ENCODE measurements at regions not wholly inside any gene's neighbourhood (a gene's known extent, or its start where the extent isn't known, plus 50 kb on each side); places are given as distances from the start of the nearest gene placed in this dataset.

- WGBS, 2 donors: 18 to 35% methylated on average over 3 of the region's 3 CpGs
- DNase-seq (peak in 1 of 4 donors; percentile 8), ATAC-seq (peak; percentile 50)
Measured at GRCh38 chrX:30414144-30414543, 105.0 kb upstream of the NR0B1 start.

GRCh38 chrX:30402366-30402765 is 93.2 kb upstream of the NR0B1 start:
- Histone ChIP-seq H3K36me3 (replicated peaks in 1 of 2; ENCODE audit: insufficient read depth in 1 of 2, low read depth in 2 of 2) (no peaks in the 10 kb centered on the region), H3K4me1 (no peaks in the 10 kb centered on the region), H3K4me3 (no peak overlapping the region), H3K9me3 (no peaks in the 10 kb centered on the region), H3K27ac (no peak overlapping the region), H3K27me3 (no peaks in the 10 kb centered on the region)
- DNase-seq: no peak
- no peak for ATAC-seq
- WGBS, 2 donors: 13 to 47% methylated on average over 1 of the region's 1 CpG
- TF ChIP-seq, protein P1, sequence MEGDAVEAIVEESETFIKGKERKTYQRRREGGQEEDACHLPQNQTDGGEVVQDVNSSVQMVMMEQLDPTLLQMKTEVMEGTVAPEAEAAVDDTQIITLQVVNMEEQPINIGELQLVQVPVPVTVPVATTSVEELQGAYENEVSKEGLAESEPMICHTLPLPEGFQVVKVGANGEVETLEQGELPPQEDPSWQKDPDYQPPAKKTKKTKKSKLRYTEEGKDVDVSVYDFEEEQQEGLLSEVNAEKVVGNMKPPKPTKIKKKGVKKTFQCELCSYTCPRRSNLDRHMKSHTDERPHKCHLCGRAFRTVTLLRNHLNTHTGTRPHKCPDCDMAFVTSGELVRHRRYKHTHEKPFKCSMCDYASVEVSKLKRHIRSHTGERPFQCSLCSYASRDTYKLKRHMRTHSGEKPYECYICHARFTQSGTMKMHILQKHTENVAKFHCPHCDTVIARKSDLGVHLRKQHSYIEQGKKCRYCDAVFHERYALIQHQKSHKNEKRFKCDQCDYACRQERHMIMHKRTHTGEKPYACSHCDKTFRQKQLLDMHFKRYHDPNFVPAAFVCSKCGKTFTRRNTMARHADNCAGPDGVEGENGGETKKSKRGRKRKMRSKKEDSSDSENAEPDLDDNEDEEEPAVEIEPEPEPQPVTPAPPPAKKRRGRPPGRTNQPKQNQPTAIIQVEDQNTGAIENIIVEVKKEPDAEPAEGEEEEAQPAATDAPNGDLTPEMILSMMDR (IDR thresholded peaks at IDR 0.05): no peak
- no peak for TF ChIP-seq POLR2A (IDR thresholded peaks at IDR 0.05)
- intact Hi-C loops (cut with DNase I): no loop called here

More at GRCh38 chrX:30414144-30414543, 105.0 kb upstream of the NR0B1 start:
- intact Hi-C loops (cut with DNase I): no loop called here
- Histone ChIP-seq H3K27ac (no peak overlapping the region), H3K4me3 (no peak overlapping the region), H3K4me1 (no peaks in the 10 kb centered on the region), H3K36me3 (replicated peaks in 1 of 2; ENCODE audit: insufficient read depth in 1 of 2, low read depth in 2 of 2) (no peaks in the 10 kb centered on the region), H3K9me3 (no peaks in the 10 kb centered on the region), H3K27me3 (no peaks in the 10 kb centered on the region)
- TF ChIP-seq, protein P1 (IDR thresholded peaks at IDR 0.05): no peak
- no peak for TF ChIP-seq POLR2A (IDR thresholded peaks at IDR 0.05)

- intact Hi-C loops (cut with DNase I): no loop called here
- Histone ChIP-seq H3K4me3 (no peak overlapping the region), H3K27ac (no peak overlapping the region), H3K36me3 (replicated peaks in 1 of 2; ENCODE audit: insufficient read depth in 1 of 2, low read depth in 2 of 2) (no peaks in the 10 kb centered on the region), H3K27me3 (no peaks in the 10 kb centered on the region), H3K4me1 (no peaks in the 10 kb centered on the region), H3K9me3 (no peaks in the 10 kb centered on the region)
- TF ChIP-seq, protein P1 (IDR thresholded peaks at IDR 0.05): no peak
- TF ChIP-seq POLR2A (IDR thresholded peaks at IDR 0.05): no peak
- DNase-seq: no peak
- no peak for ATAC-seq
- WGBS, 2 donors: 76 to 77% methylated on average over 3 of the region's 3 CpGs
Measured at GRCh38 chrX:30388325-30388724, 79.1 kb upstream of the NR0B1 start.

- Histone ChIP-seq H3K27ac (no peak overlapping the region), H3K36me3 (replicated peaks in 1 of 2; ENCODE audit: insufficient read depth in 1 of 2, low read depth in 2 of 2) (no peaks in the 10 kb centered on the region), H3K9me3 (no peaks in the 10 kb centered on the region), H3K4me1 (no peaks in the 10 kb centered on the region), H3K4me3 (no peak overlapping the region), H3K27me3 (no peaks in the 10 kb centered on the region)
- DNase-seq (no peak), ATAC-seq (no peak)
- intact Hi-C loops (cut with DNase I): no loop called here
- WGBS, 2 donors: 60 to 61% methylated on average over 3 of the region's 3 CpGs
- no peak for TF ChIP-seq POLR2A (IDR thresholded peaks at IDR 0.05)
- TF ChIP-seq, protein P1 (IDR thresholded peaks at IDR 0.05): no peak
Measured at GRCh38 chrX:30373951-30374350, 64.8 kb upstream of the NR0B1 start.

DNA sequence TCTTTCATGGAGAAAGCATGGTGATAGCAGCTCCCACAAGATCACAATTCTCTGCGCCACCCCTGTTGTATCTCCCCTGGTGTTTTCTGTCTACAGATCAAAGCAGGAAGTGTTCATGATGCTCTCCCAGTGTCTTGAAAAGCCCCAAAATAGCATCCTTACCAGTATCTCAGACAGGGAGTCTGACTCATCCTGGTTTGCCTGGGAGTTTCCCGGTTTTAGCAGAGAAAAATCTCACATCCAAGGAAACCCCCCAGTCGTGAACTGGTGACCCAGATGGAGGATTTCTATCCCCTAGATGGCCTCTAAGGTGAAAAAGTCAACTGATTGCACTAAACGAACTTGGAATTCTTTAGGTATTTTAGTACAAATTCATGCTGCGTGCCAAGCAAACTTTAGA is 64.3 kb upstream of the NR0B1 start:
- intact Hi-C loops (cut with DNase I): no loop called here
- ATAC-seq (no peak), DNase-seq (no peak)
- H3K36me3 ChIP-seq (replicated peaks in 1 of 2; ENCODE audit: insufficient read depth in 1 of 2, low read depth in 2 of 2): no peaks in the 10 kb centered on the region
- no peak overlapping the region for H3K4me3 ChIP-seq
- H3K27ac ChIP-seq: no peak overlapping the region
- WGBS, 2 donors: 54 to 57% methylated on average over 4 to 5 of the region's 5 CpGs
- no peak for TF ChIP-seq POLR2A (IDR thresholded peaks at IDR 0.05)
- TF ChIP-seq, protein P1 (IDR thresholded peaks at IDR 0.05): no peak
- no peaks in the 10 kb centered on the region for H3K4me1 ChIP-seq
- no peaks in the 10 kb centered on the region for H3K9me3 ChIP-seq
- no peaks in the 10 kb centered on the region for H3K27me3 ChIP-seq

All from body of pancreas (tissue), 4 donors.